Stimulated activated CD4-positive, alpha-beta T cell treated with anti-CD3 and anti-CD28 coated beads, Interleukin-1b, Interleukin-23, amount 100 ng/mL, for 48 hours (primary cell): ENCODE measurements at regions not wholly inside any gene's neighbourhood (a gene's known extent, or its start where the extent isn't known, plus 50 kb on each side); places are given as distances from the start of the nearest gene placed in this dataset.
"Not testable (repeated sequence)": the region's sequence is repeated elsewhere in the genome, so short reads cannot be mapped to it uniquely, and the experiment has no call there.

ENCODE experiments used
- DNase-seq: peaks from one replicate; pipeline ENCODE4 v3.0.0-alpha.2; 2020

DNA sequence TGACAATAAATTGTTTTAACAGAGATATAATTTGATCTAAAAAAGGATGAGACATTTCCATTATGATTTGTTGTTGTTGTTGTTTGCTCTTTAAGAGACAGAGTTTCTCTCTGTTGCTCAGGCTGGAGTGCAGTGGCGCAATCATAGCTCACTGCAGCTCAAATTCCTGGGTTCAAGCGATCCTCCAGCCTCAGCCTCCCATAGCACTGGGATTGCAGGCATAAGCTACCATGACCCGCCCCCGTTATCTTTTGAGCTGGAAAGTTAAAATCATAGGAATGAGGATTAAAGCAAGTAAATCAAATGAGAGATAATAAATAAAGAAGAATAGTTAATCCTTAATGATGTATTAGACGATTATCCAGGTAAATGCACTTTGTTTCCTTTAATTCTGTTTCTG is 224.4 kb upstream of the SMIM31 start:
- no peak for DNase-seq

DNA sequence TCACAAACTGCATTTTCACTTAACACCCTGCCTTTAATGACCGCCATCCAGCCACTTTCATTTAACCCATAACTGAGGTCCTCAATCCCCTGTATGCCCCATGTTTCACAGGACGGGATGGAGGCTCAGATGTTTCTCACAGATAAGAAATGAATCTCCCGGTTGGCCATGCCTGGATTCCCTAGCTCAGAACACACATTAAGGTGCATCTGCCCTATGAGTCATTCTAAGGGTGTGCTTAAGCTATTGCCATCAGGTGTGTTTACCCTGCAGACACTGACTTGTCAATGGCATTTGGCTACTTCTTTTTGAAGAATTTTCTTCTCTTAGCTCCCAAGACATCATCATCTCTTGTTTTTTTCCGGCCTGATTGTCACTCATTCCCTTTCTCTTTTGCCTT is 222.6 kb upstream of the SMIM31 start:
- DNase-seq, result no peak

DNA sequence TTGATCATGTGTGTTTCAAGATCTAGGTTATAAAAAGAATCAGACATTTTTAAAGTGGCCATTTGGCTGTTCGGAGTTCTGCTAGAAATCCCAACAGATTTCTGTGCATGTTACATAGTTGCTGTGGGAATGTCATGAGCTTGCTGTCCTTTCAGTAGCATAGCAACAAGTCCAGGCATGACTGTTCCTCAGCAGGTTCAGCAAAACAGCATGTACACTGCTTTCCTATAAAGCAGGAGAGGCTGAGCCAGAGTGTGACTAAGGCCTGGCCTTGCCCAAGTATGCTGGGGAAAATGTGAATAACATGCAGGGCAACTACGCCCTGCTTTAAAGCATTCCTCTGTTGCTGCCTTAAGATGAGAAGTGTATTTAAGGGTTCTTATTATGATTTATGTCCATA is 217.1 kb upstream of the SMIM31 start:
- DNase-seq, result no peak

DNA sequence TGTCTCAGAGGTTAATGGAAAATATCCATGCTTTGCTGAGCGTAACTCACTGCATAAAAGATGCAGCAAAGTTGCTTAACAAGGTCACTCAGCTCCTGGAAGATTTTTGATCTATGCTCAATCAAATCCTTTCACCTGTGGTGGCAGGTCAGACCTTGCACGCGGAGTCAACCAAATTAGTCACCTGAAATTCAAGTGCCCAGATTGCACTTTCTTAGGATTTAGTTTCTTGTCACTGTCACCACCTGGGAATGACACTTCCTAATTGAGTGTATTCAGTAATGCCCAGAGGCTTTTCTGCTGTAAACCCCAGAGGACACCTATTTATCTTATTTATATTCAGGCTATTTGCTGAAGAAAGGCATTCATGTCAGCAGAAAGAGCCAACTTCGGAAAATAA is 215.8 kb upstream of the SMIM31 start:
- no peak for DNase-seq

DNA sequence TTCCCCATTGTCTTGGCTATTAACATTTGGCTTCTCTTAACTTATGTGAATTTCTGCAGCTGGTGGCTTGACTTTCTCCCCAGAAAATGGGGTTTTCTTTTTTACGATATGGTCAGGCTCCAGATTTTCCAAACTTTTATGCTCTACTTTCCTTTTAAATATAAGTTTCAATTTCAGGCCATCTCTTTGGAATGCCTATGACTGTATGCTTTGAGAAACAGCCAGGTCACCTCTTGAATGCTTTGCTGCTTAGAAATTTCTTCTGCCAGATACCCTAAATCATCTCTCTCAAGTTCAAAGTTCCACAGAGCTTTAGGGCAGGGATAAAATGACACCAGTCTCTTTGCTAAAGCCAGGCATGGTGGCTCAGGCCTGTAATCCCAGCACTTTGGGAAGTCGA is 212.9 kb upstream of the SMIM31 start:
- no peak for DNase-seq

DNA sequence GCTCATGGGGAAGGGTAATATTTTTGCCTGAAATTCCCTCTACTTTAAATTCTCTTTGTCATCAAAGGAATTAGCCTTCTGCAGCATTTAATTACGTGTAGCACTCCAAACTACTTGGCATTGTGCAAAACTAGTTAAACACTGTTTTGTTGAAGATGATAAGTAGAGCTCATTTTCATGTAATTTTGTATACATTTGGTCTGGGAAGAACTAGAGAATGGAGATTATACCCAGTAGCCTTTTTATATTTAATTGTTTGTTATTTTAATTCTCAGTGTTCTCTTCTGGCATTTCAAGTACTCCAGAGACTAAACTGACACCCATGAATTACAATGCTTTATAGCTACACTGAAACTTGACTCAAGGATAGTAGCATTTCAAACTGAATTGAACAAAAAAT is 211.5 kb upstream of the SMIM31 start:
- no peak for DNase-seq

DNA sequence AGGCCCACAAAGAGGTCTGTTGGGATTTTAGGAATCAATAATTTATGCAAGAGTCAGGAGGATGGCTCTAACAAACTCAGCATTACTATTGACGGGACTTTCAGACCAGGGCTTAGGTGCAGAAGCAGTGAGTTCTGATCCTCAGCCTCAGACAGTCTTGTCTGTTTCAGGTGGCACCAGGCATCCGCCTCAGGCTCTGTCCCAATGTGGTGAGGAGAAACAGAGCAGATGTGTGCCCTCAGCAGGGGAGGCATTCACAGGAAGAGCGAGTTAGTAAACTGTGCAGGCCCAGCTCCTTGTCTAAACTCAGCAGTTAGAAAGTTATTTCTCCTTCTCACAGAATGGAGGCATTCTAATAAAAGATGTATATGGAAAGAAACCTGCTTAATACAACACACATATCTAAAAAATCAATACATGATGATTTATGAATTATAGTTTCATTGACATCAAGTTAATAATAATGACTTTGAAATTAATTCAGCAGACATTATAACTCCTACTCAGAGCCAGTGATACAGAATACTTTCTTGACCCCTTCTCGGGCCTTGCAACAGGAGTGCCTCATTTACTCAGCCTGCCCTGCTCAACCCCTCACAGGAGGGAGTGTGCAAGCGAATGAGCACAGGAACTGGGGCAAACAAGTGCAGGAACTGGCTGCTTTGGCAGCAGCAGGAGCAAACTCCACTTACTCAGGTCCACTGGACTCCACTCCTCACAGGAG is 202.8 kb upstream of the SMIM31 start:
- no peak for DNase-seq

DNA sequence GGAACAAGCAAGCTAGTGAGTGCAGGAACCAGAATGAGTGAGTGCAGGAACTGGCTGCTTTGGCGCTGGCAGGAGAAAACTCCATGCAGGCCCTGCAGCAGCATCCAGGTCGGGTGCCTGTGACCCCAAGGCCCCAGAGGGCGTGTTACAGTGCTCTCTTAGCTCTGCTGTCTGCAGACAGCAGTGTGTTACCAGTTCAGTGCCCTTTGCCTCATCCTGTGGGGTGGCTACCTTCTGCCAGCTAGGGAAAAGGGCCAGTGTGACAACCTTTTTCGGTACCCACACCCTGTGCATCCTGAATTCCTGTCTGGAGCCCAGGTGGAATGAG is 202.3 kb upstream of the SMIM31 start:
- DNase-seq, result no peak

DNA sequence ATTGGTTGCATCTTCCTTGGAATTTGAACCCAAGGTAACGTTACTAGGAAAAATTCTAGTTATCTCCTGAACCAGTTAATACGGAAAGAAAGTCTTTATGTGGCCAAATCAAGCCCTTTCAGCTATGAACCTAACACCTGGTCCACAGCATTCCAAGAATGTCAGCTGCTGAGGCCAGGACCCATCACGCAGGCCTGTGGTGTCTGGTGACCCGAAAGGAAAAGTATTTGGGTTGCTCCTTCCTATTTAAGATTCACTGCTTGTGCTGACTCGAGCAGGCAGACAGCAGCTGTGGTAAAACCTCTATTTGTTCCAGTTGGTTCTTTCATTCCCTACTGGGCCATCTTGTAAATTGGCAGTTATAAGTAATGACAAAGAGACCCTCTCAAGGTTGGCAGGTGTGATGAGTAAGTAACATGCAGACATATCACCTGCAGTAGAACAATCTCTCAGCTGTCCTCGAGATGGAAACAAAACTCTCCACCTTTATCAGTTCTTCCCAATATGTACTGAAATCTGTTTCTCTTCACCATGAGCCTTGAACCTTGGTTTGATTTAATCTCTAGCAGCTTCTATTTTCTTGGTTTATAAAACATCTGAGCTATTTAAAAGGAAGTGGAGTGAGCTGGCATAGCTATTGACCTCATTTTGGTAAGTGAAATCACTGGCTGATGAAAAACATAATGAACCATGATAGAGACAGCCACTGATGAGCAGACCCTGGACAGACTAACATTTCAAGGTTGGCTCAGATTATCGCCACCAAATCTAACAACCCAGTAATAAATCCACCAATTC is 182.1 kb upstream of the SMIM31 start:
- no peak for DNase-seq

DNA sequence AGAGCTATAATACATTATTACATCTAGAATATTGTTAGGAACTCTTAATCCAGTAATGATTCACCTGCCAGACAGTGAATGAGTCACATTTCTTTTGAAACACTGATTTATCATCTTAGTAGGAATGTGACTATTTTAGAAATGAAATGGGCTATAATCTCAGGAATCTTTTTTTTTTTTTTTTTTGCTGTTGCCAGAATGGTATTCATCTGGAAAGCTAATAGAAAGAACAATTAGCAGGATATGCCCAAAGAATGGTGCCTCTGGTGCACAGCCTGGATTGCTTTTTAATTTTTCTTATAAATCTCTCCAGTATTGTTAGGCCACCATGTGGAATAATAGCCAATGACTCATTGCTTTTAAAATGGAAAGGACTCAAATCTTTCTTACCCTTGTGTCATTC is 181.1 kb upstream of the SMIM31 start:
- DNase-seq, result no peak

DNA sequence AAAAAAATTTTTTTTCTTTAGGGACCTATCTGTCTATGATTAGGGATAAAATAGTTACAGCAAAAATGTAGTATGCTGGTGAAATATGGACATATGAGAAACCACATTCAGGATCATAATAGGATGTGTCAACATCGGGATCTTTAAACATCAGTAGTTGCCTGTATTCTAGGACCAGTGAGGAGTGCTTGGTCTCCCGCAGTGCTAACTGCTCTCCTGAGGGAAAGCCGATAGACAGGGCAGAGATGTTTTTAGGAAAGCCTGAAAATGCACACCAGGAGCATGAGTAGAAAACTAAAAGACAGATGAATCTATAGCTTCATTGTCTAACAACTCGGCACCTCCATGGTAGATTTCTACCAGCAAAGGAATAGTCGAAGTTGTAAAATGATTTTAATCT is 178.1 kb upstream of the SMIM31 start:
- no peak for DNase-seq

DNA sequence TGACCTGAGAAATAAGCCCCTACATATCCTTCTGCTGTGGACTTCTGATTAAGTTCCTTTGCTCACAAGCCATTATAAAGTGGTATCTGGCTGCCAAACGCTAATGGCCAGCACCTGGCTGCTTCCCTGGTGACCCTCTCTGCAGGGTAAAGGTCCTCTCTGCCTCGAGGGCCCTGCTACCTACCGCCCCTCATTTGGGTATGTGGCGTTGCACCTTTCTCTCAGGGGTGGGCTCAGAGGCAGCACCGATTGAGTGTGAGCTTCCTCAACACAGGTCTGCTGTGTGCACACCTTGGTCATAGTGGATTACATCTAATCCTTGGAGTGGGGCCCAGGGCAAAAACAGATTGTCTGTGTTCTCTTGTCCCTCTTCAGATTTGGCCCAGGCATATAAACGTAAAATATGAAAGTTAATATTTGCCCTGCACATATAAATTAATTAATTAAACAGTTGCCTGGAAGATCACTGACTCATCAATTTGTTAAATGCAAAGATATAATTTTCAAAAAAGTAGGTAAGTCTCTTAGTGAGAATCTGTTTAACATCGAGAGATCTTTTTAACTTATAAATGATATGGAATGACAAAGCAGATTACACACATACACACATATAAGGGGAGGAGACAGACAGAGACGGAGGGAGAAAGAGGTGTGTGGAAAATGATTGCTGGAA is 174.5 kb upstream of the SMIM31 start:
- no peak for DNase-seq

DNA sequence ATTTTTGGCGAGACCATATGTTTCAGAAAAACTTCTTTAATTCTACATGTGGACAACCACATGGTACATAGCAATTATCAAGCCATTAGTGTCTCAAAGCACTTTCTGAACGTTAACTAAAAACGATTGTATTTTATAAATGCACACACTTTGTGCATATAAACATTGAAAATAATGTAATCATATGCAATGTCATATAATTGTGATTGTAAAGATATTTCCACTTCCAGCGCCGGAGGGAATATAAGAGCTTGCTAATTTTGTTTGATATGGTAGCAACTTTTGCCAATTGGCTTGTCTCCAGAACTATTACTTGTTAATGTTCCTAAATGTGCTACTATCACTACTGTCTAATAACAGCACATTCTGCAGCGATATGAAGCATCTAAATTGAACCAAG is 162.3 kb upstream of the SMIM31 start:
- DNase-seq, result no peak

DNA sequence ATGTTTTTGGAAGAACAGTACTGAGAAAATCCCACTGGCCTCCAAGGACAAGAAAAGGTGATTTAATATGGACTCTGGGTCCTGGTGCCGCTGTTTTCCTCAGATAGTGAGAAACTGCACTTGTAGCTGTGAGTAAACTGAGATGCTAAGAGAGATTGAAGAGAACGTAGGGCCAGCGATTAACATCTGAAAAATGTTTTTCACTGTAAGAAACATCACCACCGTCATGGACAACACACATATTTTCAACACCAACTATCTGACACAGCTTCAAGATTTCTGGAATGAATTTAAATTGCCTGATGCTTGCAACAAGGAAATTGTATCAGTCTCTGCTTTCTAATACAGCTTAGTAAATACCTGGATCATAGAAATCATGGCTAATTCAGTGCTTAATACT is 158.2 kb upstream of the SMIM31 start:
- DNase-seq, result no peak

DNA sequence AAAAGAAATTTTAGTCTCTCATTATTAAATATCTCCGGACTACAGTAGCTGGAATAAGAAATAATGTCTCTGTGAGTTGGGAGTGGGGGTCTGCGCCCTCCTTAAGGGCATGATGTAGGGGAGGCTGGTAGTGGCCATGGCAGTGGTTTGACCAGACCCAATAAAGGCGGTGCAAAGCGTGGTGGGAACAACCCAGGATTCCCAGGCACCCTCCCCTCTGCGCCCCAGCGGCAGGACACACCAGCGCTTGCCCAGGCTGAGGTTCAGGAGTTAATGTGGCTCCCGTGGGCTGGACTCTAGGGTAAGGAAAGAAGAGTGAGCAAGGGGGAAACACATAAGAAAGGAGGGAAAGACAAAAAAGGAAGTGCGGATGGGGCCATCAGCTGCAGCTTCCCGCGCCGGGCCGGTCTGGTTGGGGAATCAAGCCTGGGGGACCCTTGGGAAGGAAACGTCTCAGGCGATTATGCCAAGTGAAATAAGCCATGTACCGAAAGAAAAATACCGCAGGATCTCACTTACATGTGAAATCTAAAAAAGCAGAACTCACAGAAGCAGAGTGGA is 157.5 kb upstream of the SMIM31 start:
- DNase-seq, result no peak

DNA sequence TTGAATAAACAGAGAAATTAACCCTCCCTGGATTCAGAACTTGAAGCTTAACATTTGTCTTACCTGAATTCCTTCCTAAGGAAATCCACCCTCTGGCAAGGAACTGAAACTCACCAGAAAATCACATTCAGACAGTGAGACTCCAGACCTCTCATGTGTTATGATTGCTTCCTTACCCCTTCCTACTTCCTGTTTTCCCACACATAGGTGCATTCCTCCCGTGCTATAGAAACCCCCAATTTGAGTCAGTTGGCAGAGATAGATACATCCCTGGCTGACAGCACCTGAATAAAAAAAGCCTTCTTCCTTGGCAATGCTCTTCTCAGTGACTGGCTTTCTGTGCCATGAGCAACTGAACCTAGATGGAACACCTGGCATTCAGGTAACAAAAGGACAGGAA is 157.0 kb upstream of the SMIM31 start:
- DNase-seq, result no peak

DNA sequence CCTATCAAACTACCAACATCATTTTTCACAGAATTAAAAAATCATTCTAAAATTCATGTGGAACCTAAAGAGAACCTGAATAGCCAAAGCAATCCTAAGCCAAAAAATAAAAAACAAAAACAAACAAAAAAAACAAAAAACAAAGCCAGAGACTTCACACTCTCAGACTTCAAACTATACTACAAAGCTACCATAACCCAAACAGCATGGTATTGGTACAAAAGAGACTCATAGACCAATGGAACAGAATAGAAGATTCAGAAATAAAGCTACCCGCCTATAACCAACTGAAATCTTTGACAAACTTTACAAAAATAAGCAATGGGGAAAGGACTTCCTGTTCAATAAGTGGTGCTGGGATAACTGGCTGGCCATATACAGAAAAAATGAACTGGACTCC is 152.3 kb upstream of the SMIM31 start:
- no peak for DNase-seq

DNA sequence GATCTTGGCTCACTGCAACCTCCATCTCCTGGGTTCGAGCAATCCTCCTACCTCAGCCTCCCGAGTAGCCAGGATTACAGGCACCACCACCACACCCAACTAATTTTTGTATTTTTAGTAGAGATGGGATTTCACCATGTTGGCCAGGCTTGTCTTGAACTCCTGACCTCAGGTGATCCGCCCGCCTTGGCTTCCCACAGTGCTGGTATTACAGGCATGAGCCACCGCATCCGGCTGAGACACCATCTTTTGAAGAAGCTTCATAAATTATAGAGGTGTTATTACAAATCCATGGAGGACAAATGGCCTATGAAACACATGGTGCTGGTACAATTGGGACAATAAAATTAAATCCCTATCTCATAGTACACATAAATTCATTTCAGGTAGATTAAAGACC is 148.1 kb upstream of the SMIM31 start:
- DNase-seq, result not testable (repeated sequence)

DNA sequence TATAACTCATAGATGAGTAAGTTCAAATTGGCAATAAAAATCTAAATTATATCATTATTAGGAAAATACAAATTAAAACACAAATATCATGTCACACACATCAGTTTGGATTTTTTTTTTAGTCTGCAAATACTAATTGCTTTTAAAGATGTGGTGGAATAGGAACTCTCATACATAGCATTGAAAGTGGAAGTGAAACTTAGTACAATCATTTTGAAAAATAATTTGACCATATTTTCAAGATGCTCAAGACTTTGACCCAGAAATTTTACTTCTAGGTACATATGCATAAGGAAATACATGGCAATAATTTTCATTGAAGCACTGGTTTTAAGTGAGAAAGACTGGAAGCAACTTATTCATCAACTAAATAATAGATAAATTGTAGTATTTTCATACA is 147.5 kb upstream of the SMIM31 start:
- DNase-seq, result no peak

DNA sequence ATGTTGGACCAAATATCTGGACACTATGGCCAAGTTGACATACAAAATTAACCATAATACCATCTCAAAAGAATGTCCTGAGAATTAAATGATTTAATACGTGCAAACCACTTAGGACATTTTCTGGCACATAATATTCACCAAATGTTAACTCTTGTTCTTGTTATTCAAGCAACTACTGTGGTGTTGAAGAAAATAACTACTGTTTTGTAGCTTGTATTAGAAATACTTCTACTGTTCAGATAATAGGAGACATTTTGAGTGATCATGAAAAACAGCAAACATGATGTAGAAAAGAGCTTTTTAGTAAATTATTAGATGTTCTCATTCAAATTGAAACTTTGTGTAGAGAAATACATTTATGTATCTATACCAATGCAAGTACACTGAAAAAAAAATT is 140.7 kb upstream of the SMIM31 start:
- no peak for DNase-seq

DNA sequence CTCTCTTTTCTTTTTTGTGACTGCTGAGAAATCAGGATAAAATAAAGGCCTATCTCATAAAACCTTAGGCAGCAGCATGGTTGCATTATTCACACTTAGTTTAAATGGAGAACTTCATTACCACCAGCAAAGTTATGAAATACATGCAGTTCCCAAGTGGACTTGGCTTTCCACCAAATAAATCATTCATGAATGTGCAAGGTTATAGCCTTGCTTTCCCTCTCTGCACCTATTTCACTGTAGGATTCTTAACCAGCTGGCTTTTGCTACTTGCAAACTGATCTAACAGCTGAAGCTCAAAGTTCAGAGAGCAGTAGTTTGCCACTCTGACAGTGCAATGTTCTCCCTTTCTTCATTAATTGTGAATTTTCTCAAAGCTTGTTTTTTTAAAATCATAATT is 140.1 kb upstream of the SMIM31 start:
- no peak for DNase-seq

DNA sequence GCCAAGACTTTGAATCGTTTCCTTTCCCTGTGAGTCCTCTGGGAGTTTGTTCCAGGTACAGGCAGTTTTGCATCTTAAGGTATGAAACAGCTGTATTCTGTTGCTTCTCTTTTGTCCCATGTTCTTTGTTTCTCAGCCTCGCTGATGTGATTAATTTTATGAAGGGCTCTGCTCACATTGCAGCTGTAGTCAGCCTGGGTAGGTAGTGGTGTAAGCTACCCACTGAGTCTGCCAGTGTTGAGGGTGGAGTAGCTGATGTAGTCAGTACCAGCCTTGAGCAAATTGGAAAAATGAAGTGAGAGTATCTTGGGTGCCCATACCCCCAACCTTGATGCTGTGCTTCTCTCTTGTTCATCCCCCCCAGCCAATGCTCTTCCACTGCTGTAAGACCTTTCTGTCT is 139.6 kb upstream of the SMIM31 start:
- DNase-seq, result no peak

DNA sequence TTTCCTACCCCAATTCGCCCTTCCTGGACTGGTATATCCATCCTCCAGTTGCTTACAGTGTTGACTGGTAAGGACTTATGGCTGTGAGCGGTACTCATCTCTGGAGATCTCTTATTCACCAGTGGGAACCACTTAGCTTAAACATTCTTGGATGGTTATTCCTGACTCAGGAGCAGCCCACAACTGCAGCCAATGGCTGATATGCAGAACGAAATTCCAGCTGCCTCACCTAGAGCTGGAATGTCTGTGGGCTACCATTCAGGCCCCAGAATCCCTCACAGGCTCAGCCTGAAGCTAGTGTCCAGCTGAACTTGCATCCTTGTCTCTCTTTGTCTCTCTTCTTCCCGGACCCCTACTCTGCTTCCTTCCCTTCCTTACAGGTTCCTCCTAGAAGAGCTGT is 138.9 kb upstream of the SMIM31 start:
- DNase-seq, result no peak

DNA sequence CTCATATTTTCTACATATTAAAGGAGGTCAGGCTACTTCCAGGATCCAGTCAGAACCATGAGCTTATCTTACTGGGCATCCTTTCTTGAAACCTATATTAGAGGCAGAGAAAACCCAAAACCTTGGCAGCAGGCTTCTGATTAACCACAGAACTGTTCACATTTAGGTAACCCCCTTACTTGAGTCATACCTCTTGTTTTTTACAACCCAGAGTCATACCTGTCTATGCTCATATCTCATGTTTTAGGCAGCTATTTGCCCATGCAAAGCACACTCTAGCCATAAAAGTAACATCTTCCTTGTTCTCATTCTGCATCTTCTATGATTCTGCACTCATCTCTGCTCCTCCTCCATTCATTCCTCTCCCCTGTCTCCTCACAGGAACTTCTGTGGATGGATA is 138.0 kb upstream of the SMIM31 start:
- DNase-seq, result no peak
